Activated CD8-positive, alpha-beta memory T cell treated with anti-CD3 and anti-CD28 coated beads, Interleukin-2, amount 50 U/mL, for 24 hours (primary cell): ENCODE measurements at regions not wholly inside any gene's neighbourhood (a gene's known extent, or its start where the extent isn't known, plus 50 kb on each side); places are given as distances from the start of the nearest gene placed in this dataset.

Experiments used
- DNase-seq: peaks from one replicate; pipeline ENCODE4 v3.0.0-alpha.2; 2020; ENCODE audit errors: extremely low read depth

DNA sequence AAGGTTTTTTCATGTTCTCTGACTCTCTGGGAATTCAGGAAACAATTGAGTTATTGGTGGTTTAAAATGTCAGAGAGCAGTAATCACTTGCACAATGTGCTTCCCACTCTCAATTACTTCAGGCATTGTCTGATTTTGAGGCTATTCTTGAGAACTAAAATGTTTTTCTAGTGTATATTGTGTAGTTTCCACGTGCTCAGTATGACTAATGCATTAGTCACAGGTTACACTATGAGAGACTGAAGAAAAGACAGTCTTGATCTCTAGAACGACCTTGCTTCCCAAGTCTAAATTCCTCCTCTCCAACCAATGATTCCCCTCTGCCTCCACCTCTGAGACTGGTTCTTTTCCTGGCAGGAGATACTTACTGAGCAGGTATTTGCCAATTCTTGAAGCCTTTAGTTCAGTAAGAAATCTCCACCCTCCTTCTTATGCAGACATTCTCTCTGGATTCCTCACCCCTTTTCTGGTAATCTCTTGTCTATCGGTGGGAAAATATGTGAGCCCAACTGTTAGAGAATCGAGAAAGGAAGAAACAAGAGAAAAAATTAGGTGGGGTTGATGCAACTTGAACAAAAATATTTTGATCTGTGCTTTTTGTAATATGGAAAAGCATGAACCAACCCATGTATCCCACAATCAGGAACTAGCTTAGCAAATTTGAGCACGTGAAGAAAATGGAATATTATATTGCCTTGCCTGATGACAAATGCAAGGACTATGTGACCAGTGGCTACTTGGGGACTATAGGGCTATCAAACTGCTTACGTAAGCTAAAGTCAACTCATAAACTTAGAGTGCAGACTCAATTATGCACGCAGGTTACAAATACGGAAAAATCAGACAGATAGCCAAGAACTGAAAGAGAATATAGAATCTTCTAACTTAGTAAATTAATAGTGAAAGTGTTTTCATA lies 61.1 kb upstream of the SLC22A16 start:
- no peak for DNase-seq

DNA sequence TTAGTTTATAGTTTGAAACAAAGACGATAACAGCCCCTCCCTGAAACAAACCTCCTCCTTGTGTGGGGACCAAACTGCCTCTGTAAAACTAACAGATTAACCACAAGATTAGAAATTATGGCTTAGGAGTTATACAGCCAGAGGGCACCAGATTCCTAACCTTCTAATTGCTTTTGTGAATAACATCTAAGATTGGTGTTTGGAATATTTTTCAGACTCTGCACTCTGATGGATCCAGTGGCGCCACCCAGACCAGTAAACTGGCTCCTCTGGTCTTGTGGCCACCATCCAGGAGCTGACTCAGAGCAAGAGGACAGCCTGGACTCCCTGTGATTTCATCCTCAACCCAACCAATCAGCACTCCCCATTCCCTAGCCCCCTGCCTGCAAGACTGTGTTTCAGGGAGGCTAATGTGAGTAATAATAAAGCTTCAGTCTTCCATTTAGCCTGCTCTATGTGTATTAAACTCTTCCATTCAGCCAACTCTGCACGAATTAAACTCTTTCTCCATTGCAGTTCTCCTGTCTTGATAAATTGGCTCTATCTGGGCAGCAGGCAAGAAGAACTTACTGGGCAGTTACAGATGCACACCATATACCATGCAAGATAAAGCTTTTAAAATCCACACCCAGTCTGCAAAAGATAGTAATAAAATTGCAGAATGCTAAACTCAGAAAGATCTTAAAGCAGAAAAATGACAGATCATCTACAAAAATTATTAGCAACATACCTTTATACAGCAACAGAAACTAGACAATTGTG lies 58.5 kb upstream of the SLC22A16 start:
- no peak for DNase-seq

- DNase-seq, result no peak
Measured at GRCh38 chr6:110532431-110532830, 56.0 kb upstream of the SLC22A16 start.

GRCh38 chr6:110530671-110531070 lies 54.3 kb upstream of the SLC22A16 start:
- DNase-seq, result no peak

DNA sequence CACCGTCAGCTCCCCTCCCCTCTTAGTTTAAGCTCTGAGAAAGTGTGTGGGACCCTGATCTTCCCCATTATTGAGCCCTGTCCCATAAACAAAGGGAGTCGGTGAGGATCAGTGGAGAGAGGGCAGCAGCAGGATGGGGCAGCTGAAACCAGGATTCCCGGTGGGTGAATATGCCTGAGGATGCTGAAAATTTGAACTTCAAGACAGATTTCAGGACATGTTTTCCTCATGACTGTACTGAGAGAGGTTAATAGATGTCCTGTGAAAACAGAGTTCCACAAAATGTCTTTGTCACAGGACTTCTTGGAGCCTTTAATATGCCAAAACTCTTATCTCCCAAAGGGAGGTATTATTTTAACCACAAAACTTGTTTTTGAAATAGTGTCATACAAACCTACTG lies 53.5 kb upstream of the SLC22A16 start:
- DNase-seq, result no peak

DNA sequence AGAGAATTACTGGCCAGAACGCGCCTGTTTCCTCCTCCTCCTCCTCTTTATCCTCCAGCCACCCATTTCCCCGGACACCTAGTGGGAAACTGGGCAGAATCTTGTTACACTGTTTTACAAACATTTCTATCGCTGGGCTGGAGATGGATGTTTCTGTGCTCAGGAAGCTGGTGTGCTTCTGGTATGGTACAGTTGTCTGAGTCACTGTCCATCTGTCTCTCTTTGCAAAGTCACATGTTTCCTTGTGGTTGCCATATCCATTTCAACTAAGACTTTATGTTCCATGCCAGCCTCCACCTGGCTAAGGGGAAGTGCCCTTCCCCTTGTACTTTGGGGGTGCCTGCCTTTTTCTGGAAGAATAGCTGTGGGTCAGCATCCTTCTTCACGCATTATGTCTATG lies 52.9 kb upstream of the SLC22A16 start:
- DNase-seq, result no peak

GRCh38 chr6:110528930-110529325 lies 52.5 kb upstream of the SLC22A16 start:
- DNase-seq, result no peak

GRCh38 chr6:110528101-110528929 lies 51.9 kb upstream of the SLC22A16 start:
- DNase-seq, result peak; percentile 10

DNA sequence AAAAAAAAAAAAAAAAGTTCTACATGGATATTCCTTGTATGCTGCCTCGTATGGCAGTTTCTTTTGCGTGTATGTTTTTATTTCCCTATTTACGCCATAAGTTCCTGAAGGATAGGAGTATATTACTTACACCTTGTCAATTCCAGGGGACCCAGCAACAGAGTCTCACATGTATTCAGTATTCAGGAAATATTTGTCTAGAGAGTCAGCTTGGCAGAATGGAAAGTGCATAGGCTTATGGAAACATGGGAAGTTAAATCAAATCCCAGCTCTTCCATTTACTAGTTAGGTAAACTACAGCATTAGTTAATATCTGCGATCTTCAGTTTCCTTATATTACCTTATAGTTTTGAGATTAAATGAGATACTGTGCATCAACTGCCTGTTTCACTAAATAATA lies 51.1 kb upstream of the SLC22A16 start:
- no peak for DNase-seq

GRCh38 chr6:110526726-110527125 lies 50.3 kb upstream of the SLC22A16 start:
- no peak for DNase-seq
